Uterus (tissue), 2 donors: ENCODE measurements at regions not wholly inside any gene's neighbourhood (a gene's known extent, or its start where the extent isn't known, plus 50 kb on each side); places are given as distances from the start of the nearest gene placed in this dataset.

ENCODE experiments used
- CTCF ChIP-seq, 4 experiments: fragments of 200-600 bp in 2 of 4; fragments of 450-650 bp in 2 of 4; sonication (generic) in 2 of 4; IDR thresholded peaks; one replicate each; pipeline ENCODE4 v1.5.1; 2016 to 2019; ENCODE audit warnings: antibody characterized with exemption in 4 of 4, mild to moderate bottlenecking in 2 of 4, moderate library complexity in 1 of 4
- POLR2A ChIP-seq, 2 donors: fragments of 450-650 bp; IDR thresholded peaks; one replicate each; pipeline ENCODE4 v1.6.1; 2016; ENCODE audit warnings: antibody characterized with exemption in 2 of 2, mild to moderate bottlenecking in 1 of 2, moderate library complexity in 1 of 2

- TF ChIP-seq CTCF (IDR thresholded peaks at IDR 0.05) (no peak), POLR2A (IDR thresholded peaks at IDR 0.05) (no peak)
These were observed 384.6 kb downstream of the SLC16A7 start for GRCh38 chr12:59980476-59980875.
